ENCODE measurements at regions not wholly inside any gene's neighbourhood (a gene's known extent, or its start where the extent isn't known, plus 50 kb on each side); places are given as distances from the start of the nearest gene placed in this dataset.

DNA sequence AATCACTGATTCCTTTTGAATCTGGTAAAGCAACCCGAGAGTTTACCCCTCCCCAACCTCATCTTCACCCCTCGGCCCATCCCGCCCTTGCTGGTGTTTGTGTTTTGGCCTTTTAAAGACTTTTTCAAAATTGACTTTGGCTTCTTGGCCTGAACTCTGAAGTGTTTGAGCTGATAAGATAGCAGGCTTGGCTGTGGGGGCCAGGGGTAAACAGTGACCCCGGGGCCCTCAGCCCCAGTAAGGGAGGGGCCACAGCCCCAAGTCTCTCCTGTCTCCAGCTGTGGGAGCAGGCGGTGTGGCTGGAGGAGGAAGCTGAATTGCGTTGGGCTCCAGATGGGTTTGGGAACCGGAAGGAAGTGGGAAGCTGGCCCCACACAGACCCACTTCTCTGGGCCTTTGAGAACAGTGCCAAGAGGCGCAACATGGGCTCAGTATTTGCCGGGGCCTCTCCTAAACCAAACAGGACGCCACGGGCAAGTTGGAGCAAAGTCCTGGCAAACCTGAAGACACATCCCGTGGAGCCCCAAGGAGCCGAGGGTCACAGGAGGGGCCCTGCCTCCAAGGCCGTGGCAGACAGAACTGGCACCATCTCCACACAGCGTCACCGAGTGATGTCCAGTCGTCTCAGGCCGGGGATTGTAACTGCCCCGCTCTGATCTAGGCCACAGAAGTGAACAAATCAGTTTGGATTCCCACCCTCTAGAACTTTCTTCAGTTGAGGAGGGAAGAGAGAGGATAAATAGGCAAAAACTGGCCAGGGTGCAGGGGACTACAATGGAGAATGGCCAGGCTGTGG lies 54.3 kb upstream of the PTPN1 start:
- DNase-seq: no peak

- DNase-seq: no peak
Observed at GRCh38 chr20:50456452-50457324, 53.5 kb upstream of the PTPN1 start.

DNA sequence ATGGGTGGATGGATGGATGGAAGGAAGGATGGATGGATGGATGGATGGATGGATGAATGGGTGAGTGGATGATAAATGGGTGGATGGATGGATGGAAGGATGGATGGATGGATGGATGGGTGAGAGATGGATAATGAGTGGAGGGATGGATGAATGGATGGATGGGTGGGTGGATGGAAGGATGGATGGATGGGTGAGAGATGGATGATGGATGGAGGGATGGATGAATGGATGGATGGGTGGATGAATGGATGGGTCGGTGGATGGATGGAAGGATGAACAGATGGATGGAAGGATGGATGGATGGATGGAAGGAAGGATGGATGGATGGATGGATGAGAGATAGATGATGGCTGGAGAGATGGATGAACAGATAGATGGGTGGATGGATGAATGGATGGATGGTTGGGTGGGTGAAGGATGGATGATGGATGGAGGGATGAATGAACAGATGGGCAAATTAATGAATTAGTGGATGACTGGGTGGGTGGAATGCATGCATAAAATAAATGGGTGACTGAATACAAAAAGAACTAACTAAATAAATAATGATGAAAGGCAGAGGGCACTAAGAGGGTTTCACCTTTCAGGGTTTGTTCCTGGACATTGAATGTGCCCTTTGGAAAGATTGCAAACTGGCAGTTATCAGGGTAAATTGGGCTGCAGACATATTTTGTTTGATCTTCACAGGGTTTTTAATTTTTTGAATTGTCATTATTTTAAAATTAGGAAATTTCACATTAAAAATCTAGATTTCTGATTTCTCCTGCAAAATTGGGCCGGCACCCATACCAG lies 50.9 kb upstream of the PTPN1 start:
- no peak for DNase-seq

DNA sequence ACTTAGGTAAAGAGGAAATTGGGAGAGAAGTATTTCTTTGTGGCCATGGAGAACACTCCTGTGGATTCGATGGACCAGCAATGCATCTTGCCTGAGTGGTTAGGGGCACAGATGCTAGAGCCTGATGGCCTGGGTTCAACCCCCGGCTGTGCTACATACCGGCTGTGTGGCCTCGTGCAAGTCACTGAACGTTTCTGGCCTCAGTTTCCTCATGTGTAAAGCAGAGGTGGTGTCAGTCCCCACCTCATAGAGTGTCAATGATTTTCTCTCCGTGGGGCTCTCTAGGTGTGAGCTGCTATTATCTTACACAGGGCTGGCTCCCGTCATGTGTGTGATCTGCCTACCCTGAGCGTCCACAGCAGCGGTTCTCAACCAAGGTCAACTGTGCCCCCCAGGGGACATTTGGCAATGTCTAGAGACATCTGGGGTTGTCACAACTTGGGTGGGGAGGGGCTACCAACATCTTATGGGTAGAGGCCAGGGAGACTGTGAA lies 50.0 kb upstream of the PTPN1 start:
- DNase-seq: no peak
